Superior temporal gyrus (tissue), 1 donor: ENCODE measurements at regions not wholly inside any gene's neighbourhood (a gene's known extent, or its start where the extent isn't known, plus 50 kb on each side); places are given as distances from the start of the nearest gene placed in this dataset.
A peak's percentile ranks its signal among the peaks of the same experiment; 100 is the strongest.
"Not testable (repeated sequence)": the region's sequence is repeated elsewhere in the genome, so short reads cannot be mapped to it uniquely, and the experiment has no call there.

Source experiments
- DNase-seq: peaks from one replicate; pipeline ENCODE4 v3.0.0-alpha.2; 2016; ENCODE audit errors: extremely low spot score

DNA sequence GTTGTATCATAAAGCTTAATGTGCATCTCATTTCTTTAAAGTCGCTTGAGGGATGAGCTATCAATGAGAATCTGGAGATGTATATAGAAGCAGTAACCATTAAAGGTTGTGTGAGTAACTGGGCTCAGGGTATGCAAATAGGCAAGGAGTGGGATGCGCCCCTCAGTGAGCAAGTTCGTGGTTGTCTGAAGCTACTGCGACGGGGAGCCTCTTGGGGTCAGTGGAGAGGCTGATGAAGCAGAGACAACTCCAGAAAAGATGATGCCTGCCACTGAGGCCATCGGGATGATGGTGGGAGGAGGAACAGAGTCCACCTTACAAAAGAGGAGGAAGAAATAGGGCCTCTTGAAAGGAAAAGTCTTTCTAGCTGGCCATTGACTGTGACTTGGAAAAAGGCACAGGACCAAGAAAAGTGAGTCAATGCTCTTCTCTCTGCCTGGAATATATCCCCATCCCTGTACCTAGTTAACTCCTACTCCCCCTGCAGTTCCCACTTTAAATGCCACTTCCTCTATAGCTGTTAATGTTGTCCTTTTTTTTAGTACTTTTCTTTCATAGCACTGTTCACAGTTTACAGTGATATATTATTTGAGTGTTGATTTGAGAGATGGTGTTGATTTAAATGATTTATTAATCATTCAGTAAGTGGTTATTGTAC, 51.4 kb upstream of the LSM6 start:
- DNase-seq = no peak

DNA sequence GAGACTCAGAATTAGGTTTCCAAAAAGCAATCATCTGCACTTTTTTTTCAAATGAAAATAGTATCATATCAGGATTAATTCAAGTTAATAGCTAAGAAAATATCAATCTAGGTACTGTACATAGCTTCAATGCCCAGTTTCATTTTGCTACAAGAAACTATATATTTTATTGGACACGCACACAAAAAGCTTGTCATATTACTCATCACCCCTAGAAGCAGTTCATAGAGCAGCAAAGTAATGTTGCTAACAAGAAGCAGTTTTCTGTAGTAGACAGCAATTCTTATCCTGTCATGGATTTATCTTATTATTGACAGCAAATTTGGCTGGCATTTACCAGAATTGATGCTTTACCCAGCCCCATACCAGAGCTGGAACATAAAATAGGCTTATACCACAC, 52.3 kb upstream of the LSM6 start:
- DNase-seq = no peak

DNA sequence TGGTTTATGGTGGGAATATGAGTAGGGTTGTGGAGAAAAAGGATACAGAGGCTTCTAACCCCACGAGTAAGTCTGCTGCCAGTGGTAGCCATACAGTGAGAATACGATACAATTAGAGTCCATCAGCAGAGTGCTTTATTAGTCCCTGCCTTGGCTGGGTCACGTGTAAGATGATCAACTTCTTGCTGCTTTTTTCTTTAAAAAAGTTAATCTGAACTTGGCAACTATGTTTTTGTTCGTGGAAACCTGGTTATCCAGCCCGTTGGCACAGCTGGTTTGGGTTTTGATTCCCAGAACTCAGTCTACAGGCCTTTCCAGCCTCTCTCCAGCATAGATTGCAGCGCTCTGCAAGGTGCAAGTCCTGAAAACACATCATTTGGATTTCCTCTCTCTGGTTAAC, 53.1 kb upstream of the LSM6 start:
- DNase-seq = no peak

DNA sequence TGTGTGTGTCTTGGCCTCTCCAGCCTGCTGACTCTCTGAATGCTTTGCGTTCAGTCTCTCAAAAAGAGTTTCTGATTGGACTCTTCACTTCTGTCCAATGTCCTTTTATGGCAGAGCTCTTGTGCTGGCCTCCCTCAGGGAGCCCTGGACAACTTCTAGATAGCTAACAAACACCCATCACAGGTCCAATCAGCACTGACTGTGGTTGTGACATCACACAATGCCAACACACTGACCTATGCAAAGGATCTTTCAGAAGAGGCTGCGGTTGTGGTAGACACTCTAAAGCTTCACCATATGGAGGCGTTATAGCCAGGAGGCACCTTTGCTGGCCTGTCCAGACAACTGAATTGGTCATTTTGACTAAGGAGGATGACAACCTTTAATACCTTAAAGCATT, 53.8 kb upstream of the LSM6 start:
- no peak for DNase-seq

DNA sequence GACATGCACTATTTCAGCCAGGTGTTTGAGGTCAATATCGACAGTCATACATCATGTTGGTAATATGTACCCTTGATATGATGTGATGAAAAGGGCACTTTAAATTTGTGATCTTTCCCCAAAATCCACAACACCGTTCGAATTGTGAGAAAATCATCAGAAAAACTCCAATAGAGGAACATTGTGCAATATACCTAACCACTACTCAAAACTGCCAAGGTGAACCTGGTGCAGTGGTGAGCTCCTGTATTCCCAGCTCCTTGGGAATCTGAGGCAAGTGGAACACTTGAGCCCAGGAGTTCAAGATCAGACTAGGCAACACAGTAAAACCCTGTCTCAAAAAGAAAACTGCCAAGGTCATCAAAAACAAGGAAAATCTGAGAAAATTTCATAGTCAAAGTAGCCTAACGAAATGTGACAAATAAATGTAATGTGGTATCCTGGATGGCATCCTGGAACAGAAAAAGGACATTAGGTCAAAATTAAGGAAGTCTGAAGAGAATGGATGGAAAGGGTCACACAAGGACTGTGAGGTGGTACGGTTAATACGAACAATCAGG, 55.6 kb upstream of the LSM6 start:
- no peak for DNase-seq

DNA sequence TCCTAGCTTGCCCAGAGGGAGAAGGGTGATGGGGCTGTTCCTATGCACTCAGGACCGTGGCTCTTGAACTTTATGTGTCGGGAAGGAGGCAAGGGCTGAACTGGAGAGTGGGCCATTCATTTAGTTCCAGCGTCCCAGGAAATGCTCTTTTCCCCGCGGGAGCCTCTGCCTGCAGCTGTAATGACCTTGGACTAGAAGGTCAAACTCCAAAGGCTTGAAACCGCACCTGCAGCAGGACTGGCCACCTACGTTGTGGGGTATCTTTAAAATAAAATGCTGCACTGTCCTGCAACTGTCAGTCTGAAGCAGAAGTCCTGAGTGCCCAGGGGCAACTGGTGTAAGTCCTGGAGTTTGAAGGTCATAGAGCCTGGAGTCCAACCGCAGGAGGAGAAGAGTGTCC, 61.5 kb upstream of the LSM6 start:
- DNase-seq = no peak

DNA sequence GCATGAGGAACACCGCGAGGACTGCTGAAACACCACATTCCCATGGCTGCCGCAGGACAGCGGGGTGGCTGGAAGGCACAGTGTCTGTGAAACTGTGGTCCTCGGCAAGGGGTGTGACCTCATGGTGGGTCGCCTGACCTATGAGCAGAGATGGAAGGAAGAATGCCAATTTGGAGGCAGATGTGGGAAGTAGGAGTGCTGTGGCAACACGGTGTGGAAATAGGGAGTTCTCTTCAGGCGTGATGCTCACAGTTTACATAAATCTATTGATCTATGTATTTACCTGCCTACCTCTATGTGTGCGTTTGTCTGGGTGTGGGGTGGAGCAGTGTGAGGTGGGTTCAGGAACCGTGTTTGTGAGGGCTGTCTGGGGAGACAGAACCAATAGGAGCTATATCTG, 62.3 kb upstream of the LSM6 start:
- no peak for DNase-seq

DNA sequence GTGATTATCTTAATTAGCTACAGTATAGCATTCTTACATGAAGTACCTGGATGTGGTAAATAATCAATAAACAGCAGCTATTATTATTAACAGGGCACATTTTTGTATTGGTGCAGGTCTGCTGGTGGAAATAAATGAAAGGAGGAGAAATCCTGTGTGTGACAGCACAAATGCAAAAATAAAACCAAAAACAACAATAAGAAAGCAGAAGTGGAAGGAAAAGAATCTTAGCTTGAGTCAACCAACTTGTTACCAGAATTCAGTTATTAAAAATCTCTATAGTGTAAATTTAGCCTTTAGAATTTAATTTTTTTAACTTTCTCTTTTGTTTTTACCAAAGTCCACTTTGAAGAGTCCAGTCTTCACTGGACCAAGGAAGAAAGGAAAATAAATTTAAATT, 63.1 kb upstream of the LSM6 start:
- DNase-seq = no peak

DNA sequence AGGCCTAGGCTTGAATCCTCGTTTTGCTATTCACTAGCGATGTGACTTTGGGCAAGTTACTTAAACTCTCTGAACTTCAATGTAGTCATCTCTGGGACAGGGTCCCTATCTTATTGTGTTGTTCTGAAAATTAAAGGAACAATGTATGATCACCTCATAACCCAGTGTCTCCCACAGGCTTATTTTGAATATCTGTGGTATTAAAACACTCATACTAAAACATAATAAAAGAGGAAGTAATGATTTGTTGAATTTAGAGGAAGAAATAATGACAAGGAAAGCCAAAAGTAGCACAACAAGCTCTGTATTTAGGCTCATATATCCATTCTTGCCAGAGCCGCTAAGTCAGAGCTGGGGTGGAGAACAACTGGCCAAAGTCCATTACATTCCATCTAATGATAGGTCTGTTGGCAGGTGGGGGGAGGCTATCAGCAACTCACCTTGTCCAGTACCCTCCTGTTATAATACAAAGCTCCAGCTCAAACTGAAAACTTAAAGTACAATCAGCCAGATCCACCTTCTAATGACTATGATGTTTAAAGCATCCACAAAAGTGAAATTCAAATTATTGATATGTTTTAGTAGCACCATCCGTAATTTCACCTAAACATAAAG, 64.5 kb upstream of the LSM6 start:
- DNase-seq = no peak

DNA sequence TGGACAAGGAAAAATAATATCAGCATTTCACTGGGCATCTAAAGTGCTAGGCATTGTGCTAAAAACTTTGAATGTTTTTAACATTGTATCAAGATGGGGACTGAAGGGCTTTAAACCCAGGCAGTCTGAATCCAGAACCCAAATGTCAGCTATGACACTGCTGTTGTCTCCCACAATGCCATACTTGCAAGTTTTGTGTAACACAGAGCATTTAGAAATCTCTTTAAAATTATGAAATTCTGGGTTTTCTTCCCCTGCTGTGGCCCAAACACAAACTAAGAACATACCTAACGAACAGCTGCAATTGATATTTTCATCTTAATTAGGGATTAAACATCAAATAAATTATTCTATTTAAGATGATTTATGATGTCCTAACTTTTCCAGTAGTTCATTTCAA, 66.8 kb upstream of the LSM6 start:
- DNase-seq = no peak

DNA sequence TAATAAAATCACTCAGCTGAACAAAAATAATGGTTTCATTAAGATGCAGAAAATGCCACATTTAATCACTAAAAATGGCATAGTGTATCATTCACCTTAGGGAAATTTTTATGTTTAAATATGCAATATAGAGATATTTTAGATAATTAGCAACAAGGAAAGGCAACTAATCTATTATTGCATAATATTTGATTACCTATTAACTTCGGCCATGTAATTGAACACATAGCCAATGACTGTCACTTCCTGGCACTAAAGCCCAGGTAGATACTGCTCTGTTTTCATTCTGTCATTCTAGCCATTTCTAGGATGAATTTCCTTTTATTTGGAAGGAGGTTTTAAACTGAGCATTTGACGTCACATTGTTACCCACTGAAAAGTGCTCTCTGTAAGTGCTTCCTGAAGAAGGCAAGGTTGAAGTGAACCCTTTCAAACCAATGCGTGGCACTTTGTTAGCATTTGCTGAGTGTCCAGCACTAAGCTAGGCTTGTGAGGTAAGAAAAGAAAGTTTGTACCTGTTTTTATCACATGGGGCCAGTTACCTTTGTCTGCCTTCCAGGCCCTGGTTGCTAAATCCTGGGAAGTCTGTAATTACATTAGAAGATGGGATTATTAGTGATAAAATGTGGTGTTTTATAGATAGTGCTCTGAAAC, 67.8 kb upstream of the LSM6 start:
- DNase-seq = no peak

DNA sequence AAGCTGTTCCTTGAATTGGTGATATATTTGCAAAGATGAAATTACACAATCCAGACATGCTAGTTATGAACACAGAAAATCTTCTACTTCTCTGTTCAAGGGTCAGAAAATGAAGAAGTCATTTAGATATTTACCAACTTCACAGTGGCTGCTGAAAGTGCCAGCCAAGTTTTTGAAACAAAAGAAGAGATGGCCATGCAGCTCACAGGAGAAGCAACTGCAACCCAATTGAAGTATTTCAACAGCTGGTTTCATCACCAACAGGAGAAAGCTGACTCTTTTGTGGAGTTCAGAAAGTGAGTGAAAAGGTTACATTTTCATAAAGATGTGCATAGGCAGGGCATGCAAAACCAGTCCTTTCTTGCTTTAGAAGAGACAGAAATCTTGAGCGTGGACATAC, 70.1 kb upstream of the LSM6 start:
- DNase-seq = no peak

DNA sequence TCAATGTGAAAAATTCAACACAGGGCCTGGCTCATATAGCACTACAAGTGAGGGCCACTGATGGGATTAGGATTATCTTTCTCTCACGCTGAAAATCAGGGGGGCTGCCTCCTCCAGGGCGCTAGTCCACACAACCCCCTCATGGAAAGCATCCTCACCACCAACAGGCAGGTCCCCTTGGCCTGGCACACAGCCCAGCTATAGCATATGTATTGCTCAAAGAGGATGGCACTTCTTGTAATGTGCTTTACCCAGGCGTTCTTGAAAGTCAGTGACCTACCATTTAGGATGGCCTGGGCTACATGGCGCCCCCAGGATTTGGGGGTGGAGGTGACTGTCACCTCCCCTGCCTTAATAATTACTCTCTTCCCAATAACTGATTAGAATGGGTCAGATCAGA, 71.0 kb upstream of the LSM6 start:
- no peak for DNase-seq

DNA sequence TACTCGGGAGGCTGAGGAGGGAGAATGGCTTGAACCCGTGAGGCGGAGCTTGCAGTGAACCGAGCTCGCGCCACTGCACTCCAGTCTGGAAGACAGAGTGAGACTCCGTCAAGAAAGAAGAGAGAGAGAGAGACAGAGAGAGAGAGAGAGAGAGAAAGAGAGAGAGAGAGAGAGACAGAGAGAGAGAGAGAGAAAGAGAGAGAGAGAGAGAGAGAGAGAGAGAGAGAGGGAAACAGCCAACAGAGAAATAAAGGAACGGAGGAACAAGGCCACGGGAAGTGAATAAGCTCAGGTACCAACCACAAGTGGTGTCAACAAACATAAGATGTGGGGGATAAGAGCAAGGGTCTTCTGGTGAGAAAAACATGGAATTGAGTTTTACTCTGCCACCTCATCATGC, 71.5 kb upstream of the LSM6 start:
- not testable (repeated sequence) for DNase-seq

DNA sequence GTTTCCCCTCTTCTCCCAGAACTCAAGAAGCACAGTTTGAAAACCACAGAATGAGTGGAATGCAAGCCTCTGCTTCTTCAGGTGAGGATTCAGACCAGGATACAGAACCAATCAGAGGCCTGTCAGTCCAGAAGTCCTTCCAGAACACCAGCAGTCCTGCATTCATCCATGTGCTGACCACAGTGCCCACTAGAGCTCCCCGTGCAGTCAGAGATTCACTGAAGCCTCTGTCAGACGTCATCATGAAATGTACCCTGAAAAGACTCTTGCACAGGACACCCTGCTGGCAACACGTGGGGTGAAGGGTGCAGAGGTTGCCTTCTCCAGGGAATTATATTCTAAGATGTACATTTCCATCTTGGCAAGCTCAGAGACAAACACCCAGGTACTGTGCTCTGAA, 75.9 kb upstream of the LSM6 start:
- DNase-seq = no peak

DNA sequence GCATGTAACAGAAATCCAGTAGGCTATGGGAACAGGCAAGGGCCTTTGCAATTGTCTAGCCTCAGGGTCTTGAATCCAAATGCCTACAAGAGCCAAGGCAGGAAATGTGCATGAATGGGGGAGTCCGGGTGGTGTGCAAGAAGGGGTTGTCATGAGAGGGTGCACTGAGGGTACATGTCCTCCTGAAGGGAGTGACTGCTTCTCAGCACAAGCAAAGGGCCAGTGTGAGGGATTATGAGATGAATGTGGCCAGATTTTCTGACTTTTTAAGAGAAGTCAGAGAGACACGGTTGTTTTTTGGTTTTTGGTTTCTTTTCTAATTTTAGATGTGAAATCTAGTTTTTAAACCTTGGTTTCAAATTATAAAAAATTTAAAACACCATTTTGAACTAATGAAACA, 76.5 kb upstream of the LSM6 start:
- no peak for DNase-seq

DNA sequence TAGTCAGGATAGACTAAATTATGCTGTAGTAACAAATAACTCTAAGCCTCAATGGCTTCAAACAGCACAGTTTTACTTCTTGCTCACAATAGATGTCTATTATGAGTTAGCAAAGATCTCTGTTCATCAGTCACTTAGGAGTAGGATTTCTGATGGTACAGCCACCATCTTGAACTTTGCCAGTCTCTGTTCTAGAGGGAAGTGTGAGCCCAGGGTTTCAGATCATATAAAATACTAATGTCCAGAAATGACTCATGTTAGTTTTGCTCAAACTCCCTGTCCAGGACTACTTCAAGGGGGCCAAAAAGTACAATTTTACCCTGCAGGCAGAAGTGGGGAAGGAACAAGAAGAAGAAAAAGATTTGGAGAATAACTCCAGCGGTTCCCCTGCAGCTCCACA, 77.1 kb upstream of the LSM6 start:
- no peak for DNase-seq

DNA sequence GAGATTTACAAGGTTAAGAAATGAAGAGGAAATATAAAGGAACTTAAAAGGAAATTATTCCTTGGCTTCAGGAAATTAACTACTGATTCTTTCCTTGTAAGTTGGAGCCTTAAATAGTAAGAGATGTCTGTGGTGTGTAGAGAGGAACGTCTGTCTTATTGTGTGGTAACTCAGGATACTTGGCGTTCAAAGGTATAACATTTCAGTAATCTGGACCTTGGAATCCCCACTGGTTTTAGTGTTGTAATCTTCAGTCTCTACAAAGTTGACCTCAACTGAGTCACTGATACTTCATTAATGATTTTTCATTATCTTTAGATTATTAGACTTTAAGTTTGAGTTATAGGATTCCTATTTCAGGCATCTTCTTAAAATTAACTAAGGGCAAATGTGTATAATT, 79.1 kb upstream of the LSM6 start:
- DNase-seq = no peak

DNA sequence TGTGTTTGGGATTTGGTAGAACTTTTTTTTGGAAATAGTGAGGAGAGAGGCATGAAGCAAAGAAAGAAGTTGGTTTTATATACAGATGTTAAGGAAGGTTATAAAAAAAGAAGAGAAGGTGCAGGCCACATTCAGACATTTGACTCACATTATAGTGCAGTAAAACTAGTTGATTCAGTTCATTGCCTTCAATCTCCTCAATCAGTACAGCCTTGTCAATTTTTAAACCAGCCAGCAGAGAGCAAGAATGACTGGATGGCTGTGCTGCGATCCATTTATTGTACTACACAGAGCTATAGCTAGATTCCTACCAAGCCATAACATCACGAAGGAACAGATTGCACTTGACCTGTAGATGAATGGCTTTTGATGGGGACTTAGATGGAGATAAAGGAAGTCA, 79.7 kb upstream of the LSM6 start:
- DNase-seq = no peak

DNA sequence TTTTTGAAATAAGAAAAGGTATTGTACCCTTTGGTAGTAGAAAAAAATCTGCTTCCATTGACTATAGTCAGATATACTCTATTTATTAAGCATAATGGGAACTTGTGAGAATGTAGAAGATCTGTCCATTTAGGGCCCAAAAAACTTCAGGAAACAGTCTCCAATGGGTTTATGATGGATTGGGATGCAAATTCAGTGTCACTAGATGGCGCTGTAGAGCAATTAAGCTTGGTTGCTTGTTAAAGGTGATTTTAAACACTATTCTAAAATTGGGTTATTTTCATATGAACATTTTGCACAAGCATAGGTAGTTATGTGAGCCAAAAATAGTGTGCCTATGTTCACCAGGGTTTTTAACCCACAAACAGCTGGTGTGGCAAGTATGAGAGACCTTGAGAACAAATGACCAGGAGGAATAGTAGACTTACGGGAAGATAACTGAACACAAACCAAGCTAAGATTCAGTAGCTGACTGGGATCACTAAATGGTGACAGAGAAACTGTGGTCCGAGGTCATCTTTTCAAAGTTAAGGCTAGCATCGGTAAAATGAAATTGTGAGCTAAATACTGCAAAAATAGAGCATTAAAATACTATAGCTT, 80.3 kb upstream of the LSM6 start:
- DNase-seq = peak; percentile 67

DNA sequence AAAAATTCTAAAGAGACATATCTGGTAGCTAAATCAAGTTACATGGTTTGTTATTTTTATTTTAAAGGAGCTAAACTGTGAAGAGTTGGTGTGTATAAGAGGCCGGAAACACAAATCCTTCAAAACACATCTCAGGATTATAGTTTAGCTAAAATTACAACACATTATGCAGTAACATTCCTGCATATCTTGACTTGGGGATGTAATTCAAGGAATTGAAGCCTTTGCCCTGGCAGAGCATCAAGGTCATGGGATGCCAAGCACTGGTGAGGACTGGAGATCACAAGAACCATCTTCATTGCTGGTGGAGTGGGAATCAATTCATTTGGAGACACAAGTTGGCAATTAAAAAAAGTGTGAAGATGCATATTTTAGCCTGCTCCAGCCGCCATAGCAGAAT, 86.8 kb upstream of the LSM6 start:
- DNase-seq = no peak

DNA sequence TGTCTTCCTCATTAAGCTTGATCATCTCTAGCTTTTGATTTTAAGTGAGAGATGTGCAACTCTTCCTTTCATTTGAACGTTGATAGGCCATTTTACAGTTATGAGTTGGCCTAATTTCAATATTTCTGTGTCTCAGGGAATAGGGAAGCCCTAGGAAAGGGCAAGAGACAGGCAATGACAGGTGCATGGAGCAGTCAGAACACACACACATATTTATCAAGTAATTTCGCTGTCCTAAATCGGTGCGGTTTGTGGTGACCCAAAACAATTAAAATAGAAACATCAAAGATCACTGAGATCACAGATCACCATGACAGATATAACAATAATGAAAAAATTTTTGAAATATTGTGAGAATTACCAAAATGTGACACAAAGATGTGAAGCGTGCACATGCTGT, 87.7 kb upstream of the LSM6 start:
- no peak for DNase-seq

DNA sequence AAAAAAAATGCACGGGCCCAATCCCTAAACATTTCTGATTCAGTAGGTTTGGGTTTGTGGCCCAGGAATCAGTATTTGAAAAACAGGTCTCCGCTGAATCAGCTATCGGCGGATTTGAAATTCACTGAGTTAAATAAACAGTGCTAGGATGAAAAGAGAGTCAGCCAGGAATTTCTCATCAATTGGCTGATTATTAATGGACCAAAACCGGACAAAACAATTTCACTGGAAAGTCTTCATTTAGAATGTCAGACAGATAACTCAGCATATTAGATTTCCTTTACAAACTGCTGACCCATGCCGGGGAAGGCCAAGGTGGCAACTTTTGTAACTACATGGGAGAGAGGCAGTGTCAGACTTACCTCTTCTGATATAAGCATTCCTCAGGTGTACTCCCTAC, 99.4 kb upstream of the LSM6 start:
- DNase-seq = no peak
